NCI-H187 (cell line): ENCODE measurements at regions not wholly inside any gene's neighbourhood (a gene's known extent, or its start where the extent isn't known, plus 50 kb on each side); places are given as distances from the start of the nearest gene placed in this dataset.
A peak's percentile ranks its signal among the peaks of the same experiment; 100 is the strongest.
"Not testable (repeated sequence)": the region's sequence is repeated elsewhere in the genome, so short reads cannot be mapped to it uniquely, and the experiment has no call there.

Experiments
- DNase-seq, 2 experiments: peaks; one replicate each; lab custom pipeline; 2025; lab: John Stamatoyannopoulos, UW

DNA sequence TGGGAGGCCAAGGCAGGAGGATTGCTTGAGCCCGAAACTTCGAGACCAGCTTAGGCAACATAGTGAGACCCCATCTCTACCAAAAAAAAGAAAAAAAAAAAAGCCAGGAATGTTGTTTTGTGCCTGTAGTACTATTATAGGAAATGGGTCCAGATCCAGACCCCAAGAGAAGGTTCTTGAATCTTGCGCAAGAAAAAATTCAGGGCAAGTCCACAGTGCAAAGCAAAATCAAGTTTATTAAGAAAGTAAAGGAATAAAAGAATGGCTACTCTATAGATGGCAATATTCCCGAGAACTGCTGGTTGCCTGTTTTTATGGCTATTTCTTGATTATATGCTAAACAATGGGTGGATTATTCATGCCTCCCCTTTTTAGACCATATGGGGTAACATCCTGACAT lies 51.2 kb upstream of the RDX start:
- DNase-seq, result no peak

GRCh38 chr11:110349138-110349996 lies 53.0 kb upstream of the RDX start:
- no peak for DNase-seq

GRCh38 chr11:110349997-110350383 lies 53.6 kb upstream of the RDX start:
- DNase-seq, result not testable (repeated sequence)

- DNase-seq, result no peak
Observed at GRCh38 chr11:110355011-110355744, 58.8 kb upstream of the RDX start.

DNA sequence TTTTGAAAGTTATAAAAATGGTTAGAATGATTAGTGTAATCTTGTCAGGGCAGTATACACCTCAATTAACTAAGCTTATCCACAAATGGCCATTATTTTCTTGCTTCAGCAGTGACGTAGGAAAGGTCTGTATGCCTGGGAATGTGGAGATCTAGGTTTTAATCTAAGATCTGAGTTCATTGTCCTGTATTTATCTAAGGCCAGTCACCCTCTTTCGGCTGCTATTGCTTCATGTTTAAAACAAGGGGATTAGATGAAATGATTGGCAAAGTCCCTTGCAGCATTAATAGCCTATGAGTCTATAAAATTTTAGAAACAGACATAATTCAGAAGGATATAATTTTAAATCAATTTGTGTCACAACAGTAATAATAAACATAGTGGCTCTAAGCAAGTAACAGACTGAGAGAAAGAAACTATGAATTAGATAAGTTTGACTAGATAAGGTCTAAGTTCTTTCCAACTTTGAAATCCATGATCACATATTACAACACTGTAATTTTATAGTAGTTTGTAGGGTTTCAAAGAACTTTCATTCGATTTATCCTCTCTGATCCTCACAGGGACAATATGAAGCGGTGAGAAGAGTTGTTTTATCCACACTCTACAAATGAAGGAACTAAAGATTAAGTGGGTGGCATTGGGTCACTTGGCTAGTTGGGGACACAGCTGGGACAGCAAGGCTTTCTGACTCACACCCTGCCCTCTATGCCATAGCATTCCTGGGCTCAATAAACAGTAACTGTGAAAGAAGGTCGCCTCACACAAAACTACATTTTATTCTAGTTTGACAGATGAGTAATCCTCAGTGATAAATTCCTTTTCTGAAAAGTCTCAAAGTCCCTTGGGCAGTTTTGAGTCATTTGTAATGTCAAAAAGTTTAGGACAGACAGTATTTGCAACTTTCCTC lies 60.6 kb upstream of the RDX start:
- DNase-seq, result no peak

- no peak for DNase-seq
Observed at GRCh38 chr11:110358336-110358735, 61.9 kb upstream of the RDX start.

DNA sequence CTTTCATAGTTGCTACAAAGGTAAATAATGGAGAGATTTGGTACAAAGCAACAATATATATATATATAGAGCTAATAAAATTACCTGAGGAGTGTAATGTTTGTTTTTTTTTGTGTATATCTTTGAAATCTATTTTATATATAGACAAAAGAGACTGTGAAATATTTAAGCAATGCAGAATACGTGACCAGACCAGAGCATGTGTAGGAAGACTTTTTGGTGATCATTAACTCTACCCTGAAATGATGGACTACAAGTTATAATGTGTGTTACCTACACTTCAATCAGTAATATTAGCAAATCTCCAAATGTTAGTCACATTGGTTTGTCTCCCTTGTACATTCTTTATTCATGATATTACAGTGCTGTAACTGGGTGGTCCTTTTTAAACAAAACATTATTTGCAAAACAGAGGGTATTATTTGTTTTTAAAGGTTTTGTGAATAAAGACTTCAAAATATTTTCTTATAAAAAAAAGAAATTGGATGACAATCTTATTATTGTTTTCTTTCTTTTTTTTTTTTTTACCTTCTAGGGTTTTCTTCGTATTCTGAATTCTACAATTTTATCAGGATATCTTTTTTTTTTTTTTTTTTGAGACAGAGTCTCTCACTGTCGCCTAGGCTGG lies 64.5 kb upstream of the RDX start:
- not testable (repeated sequence) for DNase-seq

- no peak for DNase-seq
Observed at GRCh38 chr11:110362971-110363509, 66.6 kb upstream of the RDX start.

DNA sequence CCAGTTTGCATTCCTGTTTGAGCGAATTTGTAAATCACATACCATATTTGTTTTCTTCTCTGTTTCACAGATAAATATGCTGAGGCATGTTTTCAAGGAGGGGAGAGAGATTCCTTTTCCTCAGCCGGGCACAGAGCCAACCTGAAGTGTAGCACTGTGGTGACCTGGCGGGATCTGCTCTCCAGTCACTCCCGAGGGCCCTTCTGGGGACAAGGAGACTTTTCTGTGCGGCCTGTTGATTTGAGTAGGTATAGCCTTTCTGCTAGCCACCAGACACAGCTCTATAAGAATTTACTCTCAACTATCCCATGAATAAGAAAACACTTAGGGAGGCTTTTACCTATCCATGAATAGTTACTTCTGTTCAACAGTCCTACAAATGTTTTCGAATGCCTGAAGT lies 63.5 kb upstream of the FDX1 start:
- DNase-seq, result peak; percentile 5 to 40

GRCh38 chr11:110367571-110367970 lies 62.2 kb upstream of the FDX1 start:
- no peak for DNase-seq

DNA sequence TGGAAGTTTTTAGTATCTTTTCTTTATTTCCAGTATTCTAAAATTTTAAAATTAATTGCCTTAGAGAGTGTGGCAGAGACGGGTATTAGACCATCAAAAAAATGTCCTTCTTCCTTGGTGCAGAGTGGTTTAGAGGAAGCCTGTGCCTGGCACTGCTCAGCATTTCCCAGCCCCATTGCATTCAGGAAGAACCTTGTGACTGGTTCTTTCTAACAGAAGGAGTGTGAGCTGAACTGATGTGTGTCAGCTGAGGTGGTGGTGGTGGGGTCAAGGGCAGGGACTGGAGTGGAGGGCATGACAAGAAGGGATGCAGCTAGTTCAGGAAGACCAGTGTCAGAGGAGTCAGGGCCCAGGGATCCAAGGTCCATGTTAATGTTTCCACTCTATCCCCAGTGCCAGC lies 58.7 kb upstream of the FDX1 start:
- no peak for DNase-seq

DNA sequence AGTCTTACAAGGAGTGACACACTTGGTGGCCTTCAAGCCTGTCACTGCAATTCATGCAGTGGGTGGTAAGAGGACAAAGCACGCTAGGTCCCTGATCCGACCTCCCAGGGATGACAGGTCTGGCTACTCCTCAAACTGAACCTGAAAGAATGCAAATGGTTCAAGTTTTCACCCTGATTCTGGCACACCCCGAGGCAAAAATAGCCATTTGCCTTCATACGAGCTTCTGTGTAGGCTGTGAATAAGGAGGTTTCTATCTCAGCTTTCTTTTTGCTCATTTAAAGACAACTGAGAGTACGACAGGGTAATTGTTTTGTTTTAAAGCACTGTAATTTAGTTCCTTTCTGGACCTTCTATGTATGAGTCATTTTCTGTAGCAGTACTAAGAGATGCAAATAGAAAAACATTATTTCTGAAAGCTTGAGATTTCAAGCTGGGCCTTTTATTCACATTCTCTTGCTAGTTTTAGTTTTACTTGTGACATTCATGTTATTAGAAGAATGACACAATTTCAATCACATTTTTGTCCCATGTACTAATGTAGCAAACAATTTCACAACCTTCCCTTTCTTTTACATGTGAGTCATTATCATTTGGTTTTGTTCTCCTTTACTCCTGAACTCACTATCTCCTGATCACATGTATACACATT lies 56.6 kb upstream of the FDX1 start:
- DNase-seq, result no peak

GRCh38 chr11:110374921-110375320 lies 54.8 kb upstream of the FDX1 start:
- no peak for DNase-seq

- DNase-seq, result no peak
Observed at GRCh38 chr11:110375351-110375750, 54.4 kb upstream of the FDX1 start.

DNA sequence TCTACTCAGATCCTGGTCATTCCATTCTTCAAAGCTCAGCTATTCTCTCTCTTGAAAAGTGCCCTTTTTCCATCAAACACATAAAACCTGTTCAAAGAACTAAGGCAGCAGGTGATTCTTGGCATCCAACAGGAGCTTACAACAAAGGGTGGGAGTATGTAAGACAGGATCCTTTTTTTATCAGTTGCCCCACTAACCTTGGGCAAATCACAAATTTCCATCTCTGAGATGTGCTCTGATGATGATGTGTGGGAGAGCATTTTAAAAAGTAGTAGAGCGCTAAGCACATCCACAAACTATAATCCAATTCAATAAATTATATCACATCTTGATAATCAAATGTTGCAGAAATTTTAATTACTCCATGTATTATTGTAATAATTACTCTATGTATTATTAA lies 53.7 kb upstream of the FDX1 start:
- no peak for DNase-seq

DNA sequence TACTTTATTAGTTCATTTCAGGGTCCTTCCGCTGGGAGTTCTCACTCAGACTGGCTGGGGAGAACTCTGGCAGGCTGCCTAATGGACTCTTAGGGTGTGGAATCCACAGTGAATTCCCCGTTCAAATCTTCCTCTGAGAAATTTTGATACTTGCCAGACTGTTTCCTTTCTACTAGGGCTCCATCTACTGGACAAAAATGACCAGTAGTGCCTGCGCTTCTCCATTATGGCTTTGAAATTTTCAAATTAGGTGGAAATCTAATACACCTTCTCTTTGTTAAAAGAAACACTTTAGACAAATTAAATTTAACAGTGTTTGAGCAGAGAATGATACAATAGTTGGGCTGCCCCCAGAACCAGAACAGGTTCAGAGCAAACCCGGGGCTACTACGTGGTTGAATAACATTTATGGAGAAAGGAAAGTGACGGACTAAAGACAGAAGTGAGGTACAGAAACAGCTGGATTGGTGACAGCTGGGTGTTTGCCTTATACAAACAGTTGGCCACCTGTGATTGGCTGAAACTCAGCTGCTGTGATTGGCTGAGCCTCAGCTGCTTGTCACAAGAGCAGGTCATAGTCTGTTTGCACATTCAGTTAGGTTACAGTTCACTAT lies 52.9 kb upstream of the FDX1 start:
- DNase-seq, result peak; percentile 21 to 66

- no peak for DNase-seq
Observed at GRCh38 chr11:110377434-110377833, 52.3 kb upstream of the FDX1 start.

DNA sequence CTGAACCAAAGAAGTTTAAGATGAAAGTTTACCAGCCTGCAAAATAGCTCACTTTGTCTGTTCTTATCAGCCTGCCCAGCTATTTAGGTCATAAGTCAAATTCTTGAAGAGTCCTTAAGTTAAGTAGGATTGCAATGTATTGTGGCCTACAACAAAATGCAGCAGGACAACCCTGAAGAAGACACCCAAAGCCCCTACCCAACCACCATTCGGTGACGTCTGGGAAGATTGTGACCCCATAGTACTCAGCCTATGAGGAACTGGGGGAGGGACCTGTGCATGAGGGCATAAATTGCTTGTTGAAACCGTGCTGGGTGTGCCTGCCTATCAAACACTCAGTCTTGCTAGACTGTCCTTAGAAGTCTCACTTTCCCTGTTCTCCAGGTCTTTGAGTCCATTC lies 50.5 kb upstream of the FDX1 start:
- DNase-seq, result no peak

GRCh38 chr11:110379936-110380335 lies 49.8 kb upstream of the FDX1 start:
- DNase-seq, result no peak
